ENCODE measurements at regions not wholly inside any gene's neighbourhood (a gene's known extent, or its start where the extent isn't known, plus 50 kb on each side); places are given as distances from the start of the nearest gene placed in this dataset.

DNA sequence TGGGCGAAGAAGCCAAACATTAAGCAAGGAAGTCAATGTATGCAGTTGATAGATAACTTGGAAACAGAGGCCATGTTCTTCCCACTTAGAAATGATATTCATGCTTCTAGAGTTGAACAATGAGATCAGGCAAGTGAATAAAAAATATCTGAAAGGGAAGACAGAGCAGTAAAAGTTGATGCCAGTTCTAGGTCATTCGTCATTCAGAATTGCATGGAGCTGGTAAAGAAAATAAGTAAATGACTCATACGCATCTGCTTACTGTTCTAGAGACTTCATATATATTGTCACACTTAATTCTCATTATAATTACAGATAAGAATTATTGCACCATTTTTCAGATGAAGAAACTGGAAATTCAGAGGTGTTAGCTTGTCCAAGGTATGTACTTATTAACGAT is 158.9 kb upstream of the FERD3L start:
- TF ChIP-seq, protein P1, sequence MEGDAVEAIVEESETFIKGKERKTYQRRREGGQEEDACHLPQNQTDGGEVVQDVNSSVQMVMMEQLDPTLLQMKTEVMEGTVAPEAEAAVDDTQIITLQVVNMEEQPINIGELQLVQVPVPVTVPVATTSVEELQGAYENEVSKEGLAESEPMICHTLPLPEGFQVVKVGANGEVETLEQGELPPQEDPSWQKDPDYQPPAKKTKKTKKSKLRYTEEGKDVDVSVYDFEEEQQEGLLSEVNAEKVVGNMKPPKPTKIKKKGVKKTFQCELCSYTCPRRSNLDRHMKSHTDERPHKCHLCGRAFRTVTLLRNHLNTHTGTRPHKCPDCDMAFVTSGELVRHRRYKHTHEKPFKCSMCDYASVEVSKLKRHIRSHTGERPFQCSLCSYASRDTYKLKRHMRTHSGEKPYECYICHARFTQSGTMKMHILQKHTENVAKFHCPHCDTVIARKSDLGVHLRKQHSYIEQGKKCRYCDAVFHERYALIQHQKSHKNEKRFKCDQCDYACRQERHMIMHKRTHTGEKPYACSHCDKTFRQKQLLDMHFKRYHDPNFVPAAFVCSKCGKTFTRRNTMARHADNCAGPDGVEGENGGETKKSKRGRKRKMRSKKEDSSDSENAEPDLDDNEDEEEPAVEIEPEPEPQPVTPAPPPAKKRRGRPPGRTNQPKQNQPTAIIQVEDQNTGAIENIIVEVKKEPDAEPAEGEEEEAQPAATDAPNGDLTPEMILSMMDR (IDR thresholded peaks at IDR 0.05; ENCODE audit: borderline replicate concordance, control extremely low read depth, extremely low read depth, insufficient read depth, missing control alignments) = no peak
- DNase-seq (ENCODE audit: low spot score) = no peak
- in situ Hi-C loops (cut with MboI; ENCODE audit: low sequenced_read_pairs, unreplicated experiment) = no loop called here

DNA sequence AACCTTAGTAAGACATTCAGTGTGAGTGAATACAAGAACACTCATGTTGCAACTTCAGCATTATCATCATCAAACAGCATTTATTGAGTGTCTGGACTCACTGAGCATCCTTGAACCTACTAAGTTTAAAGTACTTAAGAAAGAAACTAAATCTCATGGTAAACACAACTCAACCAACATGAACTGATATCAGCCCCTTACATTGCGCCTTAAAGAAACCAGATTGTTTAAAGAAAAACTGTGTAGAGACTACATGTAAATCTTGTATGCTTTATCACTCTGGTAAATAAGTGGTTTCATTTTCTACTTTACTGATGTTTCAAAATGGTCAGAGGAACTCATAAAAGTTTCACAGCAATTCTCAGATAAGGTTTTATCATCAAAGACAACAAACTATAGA is 157.5 kb upstream of the FERD3L start:
- DNase-seq (ENCODE audit: low spot score) = no peak
- TF ChIP-seq, protein P1 (IDR thresholded peaks at IDR 0.05; ENCODE audit: borderline replicate concordance, control extremely low read depth, extremely low read depth, insufficient read depth, missing control alignments) = no peak
- in situ Hi-C loops (cut with MboI; ENCODE audit: low sequenced_read_pairs, unreplicated experiment) = no loop called here

DNA sequence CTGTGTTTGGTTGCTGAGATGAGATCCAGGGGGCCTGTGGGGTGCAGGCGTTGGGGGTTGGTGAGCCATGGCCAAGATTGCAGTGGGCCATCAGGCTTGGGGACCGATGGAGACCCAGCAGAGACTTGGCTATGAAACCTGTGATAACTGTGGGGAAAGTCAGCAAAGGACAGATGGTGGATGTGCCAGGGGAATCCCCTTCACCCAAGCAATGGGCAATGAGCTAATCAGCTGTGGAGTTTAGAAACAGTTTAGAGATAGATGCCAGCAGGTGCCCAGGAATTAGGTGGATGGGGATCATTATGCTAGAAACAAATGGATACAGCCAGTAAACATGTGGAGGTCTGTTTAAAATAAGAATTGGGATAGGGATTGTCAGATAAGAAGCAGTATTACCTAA is 151.4 kb upstream of the FERD3L start:
- TF ChIP-seq, protein P1 (IDR thresholded peaks at IDR 0.05; ENCODE audit: borderline replicate concordance, control extremely low read depth, extremely low read depth, insufficient read depth, missing control alignments) = no peak
- in situ Hi-C loops (cut with MboI; ENCODE audit: low sequenced_read_pairs, unreplicated experiment) = no loop called here
- DNase-seq (ENCODE audit: low spot score) = no peak

DNA sequence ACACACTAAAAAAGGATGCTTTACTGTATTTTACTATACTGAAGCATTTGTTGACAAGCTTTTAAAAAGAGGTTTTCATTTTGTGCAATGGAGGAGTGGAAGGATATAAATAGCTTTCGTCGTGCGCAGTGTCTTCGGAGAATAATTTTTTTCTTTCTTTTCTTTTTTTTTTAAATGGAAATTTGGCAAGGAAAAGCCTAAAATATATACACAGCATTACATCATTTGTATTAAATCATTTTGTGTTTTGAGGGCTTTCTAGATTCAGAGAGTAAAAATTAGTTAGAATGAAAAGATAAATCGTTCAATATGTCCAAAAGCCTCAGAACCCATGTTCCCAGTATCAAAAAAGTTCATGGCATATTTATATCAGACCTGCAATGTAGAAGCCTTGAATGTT is 150.2 kb upstream of the FERD3L start:
- TF ChIP-seq, protein P1 (IDR thresholded peaks at IDR 0.05; ENCODE audit: borderline replicate concordance, control extremely low read depth, extremely low read depth, insufficient read depth, missing control alignments) = no peak
- DNase-seq (ENCODE audit: low spot score) = no peak
- in situ Hi-C loops (cut with MboI; ENCODE audit: low sequenced_read_pairs, unreplicated experiment) = no loop called here

DNA sequence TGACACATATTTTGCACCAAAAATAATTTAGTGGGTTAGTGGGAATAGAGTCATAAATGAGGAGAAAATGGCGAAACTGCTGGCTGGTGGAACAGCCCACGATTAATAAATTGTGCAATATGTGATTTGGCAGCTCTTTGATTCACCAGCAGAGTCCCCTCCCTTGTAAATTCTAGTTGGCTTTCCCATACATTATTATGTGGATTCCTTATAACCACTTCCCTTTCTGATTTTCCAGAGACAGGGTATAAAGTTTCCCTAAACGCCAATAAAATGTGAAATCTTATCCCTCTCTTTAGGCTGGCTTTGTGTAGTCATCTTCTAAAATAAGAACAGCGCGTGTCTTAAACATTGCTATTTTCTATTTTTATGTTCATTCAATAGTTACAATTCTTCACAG is 149.4 kb upstream of the FERD3L start:
- in situ Hi-C loops (cut with MboI; ENCODE audit: low sequenced_read_pairs, unreplicated experiment) = no loop called here
- TF ChIP-seq, protein P1 (IDR thresholded peaks at IDR 0.05; ENCODE audit: borderline replicate concordance, control extremely low read depth, extremely low read depth, insufficient read depth, missing control alignments) = no peak
- DNase-seq (ENCODE audit: low spot score) = no peak

DNA sequence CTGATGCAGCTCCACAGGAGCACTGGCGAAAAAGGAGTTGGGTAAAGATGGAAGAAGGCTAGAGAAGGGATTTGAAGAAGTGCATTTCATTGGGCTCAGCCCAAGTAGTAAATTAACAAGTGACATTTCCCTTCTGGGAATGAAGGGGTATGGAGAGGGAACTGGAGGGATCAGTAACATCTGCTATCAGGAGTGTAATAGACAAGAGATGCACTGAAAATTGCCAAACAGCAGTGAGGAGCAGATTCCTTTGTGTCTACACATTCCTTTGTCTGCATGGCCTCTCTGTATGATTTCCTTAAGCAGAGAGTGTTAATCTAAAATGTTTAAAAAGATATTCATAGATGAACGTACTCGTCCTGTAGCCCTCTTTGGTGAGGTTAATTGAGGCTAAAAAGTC is 148.2 kb upstream of the FERD3L start:
- in situ Hi-C loops (cut with MboI; ENCODE audit: low sequenced_read_pairs, unreplicated experiment) = no loop called here
- TF ChIP-seq, protein P1 (IDR thresholded peaks at IDR 0.05; ENCODE audit: borderline replicate concordance, control extremely low read depth, extremely low read depth, insufficient read depth, missing control alignments) = no peak
- no peak for DNase-seq (ENCODE audit: low spot score)

DNA sequence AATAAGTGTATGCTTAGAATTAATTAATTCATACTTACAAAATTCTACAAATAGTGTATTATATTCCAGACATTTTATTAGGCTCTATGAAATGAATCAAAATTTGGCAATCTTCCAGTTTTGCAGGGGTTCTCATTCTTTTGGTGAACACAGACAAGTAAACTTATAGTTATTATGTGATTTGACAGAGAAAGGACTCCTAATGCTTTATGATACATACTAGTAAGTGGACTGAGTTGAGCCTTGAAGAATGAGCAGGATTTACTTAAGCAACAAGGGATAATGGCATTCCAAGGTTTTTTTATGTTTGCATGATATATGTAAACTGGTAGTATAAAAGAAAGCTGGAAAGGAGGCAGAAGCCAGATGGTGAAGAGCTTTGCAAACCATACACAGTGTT is 145.7 kb upstream of the FERD3L start:
- in situ Hi-C loops (cut with MboI; ENCODE audit: low sequenced_read_pairs, unreplicated experiment) = no loop called here
- TF ChIP-seq, protein P1 (IDR thresholded peaks at IDR 0.05; ENCODE audit: borderline replicate concordance, control extremely low read depth, extremely low read depth, insufficient read depth, missing control alignments) = no peak
- DNase-seq (ENCODE audit: low spot score) = no peak

All from GM13976 (cell line).